SKM-1 treated with dmso at 0.1 percent for 144 hours (cell line): ENCODE measurements at regions not wholly inside any gene's neighbourhood (a gene's known extent, or its start where the extent isn't known, plus 50 kb on each side); places are given as distances from the start of the nearest gene placed in this dataset.

ENCODE experiments used
- DNase-seq: peaks from one replicate; lab custom pipeline; 2025; ENCODE audit not compliant: unreplicated experiment; lab: John Stamatoyannopoulos, UW

DNA sequence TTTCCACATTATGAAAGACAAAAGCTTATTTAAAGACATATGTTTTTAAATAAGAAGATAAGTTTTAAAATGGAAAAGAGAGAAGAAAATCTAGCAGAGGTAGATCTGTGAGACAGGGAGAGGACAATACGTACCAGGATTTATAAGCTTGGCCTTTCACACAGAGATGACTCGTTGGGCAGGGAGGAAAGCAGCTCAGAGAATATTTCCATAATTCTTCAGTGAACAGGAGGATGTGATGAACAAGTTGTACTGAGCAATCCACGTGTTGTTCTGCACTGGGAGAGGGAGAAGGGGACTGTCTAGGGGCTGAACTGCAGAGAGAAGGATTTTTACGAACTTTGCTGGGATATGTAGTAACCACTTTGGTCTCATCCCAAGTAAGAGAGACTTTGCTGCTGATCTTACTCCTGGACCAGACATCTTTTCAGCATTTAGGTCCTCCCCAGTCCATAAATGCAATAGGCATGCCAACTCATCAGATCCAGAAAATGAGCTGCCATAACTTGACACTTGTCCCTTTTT is 162.5 kb upstream of the SETBP1 start:
- no peak for DNase-seq

DNA sequence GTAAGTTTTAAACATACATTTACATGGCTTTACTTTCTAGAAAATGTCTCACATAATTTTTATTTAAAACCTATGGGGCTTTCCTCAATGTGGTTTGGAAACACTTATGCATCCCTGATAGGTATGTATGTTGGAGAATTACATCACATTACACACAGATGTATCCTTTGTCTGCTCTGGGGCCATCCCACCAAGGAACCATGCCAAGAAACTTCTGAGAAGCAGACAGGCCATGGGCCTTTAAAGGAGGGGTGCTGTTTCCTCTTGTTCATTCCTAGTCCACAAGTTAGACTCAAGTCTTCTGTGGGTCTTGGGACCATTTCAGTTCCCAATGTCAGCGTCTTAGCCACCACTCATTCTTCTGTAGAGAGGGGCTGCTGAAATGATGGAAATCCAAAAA is 162.0 kb upstream of the SETBP1 start:
- no peak for DNase-seq

DNA sequence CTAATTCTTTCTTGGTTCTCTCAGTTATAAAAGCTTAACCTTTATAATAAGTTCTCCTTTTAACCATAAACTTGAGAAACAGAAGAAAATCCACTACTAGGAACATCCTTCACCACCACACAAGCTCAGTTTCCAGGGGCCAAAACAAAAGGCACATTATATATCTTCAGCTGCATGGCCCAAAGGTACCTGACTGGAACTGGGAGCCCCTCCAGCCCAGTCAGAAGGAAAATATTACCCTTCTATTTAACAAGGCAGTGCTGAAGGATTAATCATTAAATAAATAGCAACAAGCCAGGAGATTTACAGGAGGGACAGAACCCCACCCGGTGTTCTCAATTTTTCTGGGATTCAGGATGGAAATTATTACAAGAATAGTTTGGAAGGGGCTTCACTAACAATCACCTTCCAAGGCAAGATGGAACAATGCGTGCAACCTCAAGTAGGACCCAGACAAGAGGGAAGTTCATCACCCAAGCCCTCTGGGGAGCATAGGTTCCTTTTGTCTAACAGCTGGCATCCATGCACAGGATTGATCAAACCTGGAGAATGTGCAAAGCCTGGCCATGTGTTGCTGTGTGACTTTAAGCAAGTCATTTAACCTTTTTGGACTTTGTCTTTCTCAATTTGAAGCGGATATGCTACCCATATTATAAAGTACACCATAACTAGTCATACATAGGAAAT is 159.6 kb upstream of the SETBP1 start:
- no peak for DNase-seq

DNA sequence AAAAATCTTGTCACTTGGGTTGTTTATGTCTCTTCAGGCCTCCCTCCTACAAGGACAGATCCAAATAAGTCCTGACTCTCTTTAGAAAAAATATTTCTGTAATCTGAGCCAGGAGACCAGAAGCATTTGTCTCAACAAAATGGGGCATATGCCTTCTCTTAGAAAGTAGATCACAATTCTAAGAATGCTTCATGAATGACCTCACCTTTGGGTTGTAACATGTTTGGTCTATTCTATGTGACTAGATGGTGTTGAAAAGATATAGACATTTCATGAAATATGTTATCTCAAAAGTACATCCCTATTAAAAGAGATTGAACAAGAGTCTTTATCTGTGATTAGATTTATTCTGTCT is 159.0 kb upstream of the SETBP1 start:
- no peak for DNase-seq

DNA sequence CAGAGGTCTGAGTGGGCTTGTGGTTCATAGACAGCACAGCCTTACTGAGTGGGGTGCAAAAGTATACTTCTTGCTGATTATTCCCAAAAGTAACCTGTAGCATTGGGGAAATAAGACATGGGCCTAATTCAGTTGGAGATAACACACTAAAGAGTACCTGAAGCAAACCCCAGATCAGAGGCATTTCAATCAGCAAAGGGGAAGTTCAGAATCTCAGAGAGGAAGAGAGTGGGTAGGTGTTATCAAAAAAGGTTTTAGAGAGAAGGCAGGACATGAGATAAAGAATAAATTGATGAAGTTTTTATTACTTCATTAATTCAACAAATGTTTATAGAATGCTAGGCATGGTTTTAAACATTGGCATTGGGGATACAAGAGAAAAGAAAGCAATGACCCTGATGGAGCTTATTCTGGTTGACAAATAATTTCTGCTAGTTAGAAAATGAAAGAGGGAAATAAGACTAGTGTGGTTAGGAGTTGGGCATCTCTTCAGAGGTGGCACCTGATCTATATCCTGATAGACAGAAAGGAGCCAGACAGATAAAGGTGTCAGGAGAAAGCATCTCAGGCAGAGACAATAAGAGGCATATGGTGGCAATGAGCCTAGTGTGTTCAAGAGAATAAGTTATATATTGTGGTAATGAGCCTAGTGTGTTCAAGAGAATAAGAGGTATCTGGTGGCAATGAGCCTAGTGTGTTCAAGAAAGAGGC is 153.8 kb upstream of the SETBP1 start:
- DNase-seq = no peak

DNA sequence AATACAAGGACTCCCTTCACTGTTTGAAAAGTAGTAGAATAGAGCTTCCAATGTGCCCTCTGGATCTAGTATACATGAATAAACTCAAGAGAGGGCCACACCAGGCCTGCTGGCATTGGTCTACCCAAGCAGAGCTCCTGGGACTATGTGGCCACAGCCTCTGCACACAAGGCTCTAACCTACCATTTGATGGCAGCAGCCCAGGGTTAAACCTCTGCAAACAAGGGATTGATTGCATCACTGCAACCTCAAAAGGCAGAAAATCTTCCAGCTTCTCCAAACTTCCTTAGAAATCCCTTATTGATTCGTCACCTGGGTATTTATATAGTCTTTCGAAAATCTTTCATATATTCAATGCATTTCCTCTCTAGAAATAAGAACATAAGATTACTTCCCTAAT is 147.6 kb upstream of the SETBP1 start:
- DNase-seq = no peak

DNA sequence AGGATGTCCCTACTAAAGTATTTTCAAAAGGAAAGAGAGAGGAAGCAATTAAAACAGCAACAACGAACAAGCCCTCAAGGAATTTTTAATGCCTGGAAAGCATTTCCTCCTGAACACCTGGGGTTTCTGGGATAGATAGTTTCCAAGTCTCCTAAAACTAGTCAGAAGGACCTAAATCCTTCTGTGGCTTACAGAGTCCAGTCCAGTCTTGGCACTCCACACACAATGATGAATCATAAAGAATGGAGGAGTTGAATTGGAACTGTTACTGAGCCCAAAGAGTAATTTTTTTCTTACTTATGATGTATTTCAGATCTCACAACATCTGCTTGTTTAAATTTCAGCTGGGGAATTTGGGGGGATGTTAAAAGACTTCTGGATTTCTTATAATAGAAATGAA is 144.6 kb upstream of the SETBP1 start:
- no peak for DNase-seq

DNA sequence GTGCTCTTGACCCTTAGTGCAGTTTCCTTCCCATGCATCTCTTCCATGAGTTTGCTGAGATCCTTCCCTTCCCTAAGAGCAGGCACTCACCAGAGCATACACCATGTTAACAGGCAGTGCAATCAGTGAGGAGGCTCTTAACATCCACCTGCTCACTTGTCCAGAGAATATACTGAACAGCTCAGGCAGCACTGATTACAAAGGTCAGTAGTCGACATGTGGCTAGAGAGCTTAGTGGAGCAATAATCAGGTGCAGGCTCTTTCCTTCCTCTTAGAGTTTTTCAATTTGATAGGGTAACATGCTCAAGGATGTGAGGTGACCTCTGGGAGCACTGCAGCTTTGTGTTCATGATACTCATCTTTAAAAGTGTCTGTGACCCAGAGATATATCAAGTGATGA is 144.1 kb upstream of the SETBP1 start:
- no peak for DNase-seq

DNA sequence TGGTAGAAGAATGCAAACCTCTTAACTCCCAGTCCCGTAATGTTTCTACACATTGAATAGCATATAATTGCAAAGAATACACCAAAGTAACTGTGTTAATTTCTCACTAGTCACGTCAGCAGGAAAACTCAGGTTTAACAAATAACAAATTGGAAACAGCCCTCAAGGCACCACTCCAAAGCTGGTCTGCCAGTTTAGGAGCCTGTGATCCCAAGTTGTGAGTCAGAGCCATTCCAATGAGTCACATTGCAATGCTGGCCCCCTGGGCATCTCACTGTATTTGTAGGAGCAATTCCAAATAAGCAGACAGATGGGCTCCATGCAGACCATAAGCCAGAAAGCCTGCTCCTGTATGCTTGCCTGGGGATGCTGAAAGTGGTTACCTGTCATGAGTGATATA is 143.2 kb upstream of the SETBP1 start:
- DNase-seq = no peak

DNA sequence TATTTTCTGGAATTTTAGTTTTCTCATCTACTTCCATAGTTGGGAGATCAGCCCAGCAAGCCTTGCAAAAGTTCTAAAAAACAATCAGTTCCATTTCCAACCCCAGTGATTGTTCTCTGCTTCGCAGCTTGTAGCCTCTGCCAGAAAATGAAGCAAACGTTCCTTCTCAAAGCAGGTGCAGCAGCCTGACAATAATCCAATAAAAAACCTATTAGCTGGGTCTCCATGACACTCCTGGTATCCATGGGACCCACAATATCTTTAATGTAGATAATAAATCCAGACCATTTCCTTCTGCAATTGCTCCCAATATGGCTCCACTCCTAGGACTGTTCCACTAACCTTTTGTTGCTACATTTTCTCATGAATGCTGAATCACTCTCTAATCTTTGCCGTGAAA is 140.8 kb upstream of the SETBP1 start:
- DNase-seq = no peak

DNA sequence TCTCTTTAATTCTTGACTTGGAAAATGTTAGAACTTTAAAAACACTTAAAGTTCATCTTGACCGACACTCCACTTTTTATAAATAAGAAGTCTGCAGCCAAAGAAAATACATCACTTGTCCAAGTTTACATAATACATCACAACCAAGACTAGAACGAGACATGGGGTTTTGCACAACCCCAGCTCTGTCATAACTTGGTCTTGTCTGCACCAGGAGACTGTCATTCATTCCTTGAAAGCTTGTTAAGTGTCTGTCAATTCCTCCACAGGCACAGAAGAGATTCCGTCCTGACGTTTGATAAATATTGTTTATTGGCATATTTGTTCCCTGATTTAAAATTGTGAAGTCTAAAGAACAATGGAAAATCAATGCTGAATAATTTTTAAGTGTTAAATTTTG is 139.5 kb upstream of the SETBP1 start:
- DNase-seq = no peak

DNA sequence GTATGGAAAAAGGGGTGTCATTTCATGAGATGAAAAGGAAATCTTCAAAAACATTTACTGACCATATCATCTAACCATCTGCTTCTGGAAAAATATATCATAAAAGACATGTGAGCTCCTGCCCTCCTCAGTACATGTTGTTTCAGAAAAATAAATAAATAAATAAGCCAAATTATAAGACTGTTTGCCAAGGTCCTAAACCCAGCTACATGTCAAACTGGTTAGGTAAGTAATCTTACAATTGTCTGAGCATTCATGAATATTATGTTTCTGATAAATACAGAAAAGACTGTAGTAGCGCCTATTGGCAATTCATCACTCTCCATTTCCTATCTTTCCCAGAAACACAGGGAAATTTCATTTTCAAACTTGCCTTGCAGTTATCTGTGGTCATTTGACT is 138.9 kb upstream of the SETBP1 start:
- DNase-seq = no peak

DNA sequence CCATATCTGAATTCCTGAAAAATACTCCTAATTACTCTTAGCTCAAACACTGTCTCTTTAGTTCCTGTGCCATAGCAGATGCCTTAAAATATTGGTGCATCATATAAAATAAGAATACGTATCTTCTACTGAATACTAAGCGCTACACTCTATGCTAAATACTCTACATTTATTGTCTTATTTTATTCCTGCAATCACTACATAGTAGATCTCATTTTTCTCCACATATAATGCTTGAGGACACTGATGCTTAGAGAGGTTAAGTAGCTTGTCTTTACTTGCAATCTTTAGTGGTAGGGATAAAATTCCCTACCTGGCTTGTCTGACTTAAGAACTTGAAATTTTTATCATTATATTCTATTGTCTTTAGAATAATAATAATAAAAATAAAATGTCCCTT is 137.3 kb upstream of the SETBP1 start:
- DNase-seq = no peak

DNA sequence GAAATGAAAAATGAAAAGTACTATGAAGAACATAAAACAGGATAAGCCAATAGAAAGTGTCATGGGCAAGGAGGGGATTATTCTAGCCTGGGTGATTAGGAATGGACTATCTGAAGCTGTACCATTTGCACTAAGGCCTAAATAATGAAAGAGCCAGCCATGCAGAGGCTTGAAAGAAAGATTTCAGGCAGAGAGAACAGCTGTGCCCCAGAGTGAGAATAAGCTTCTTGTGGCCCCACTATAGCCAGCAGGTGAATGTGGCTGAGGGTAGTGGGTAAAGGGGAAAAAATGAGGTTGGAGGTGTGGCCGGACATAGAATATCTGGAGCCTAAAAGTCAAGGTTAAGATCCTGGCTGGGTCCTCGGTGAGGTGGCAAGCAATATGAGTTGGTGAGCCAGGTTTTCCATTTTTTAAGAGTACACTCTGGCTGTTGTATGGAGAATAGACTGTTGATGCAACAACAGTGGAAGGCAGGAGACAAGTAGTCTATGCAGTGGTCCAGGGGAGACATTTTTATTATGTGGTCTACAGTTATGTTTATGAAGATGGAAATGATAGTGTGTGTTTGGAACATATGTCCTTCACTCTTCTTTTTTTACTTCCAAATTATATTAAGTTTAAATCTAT is 135.2 kb upstream of the SETBP1 start:
- no peak for DNase-seq

DNA sequence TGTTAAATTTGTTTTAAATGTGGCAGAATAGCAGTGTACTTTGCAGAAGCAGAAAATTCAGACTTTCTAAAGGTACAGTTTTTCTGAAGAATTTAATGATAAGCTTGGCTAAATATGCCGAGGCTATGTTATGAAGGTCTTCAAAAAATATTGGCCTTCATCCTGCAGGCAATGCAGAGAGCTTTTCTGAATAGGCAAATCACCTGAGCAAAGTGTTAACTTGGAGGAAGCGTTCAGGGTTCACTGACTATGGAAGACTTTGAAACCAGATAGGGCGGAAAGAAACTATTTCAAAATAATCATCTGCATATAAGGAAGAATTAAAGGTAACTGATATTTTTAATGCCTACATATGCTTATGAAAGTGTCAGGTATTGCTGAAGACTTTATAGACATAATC is 133.7 kb upstream of the SETBP1 start:
- no peak for DNase-seq

DNA sequence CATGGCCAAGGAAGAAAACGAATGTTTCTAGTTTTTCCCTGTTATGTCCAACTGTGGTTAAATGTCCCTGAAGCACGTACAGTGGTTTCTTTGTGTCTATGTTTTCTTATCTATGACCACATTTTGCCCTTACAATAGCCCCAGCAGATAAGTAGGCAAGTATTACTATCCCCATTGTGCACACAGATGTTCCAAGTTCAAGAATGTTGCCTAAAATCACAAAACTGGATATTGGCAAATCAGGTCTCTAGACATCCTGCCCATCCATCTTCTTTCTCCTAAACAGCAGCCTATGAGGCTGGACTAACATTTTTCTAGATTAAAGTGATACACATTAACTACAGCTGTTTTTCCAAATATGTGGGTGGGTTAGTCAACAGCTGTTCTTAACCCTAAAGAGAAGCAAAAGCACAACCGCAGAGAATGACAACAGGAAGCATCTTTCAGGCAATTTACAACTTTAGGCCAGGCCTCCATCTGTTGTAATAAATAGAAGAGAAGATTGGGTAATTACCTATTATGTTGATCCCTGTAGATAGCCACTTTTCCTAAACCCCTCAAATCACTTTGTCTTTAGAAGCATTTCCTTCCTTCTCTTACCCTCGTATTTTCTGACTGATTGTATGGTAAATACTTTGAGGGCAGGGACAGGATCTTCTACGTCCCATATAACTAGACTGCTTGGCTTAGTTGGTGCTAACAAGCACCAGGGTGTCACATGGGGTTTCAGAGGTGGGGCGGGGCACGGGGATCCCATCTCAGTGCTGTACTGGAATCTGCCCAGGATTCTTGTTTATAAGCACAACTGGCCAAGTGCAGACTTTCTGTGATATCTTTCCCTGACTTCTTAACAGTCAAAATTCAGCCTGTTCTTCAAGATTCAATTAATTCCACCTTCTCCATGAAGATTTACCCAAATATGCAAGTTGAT is 132.1 kb upstream of the SETBP1 start:
- DNase-seq = no peak

DNA sequence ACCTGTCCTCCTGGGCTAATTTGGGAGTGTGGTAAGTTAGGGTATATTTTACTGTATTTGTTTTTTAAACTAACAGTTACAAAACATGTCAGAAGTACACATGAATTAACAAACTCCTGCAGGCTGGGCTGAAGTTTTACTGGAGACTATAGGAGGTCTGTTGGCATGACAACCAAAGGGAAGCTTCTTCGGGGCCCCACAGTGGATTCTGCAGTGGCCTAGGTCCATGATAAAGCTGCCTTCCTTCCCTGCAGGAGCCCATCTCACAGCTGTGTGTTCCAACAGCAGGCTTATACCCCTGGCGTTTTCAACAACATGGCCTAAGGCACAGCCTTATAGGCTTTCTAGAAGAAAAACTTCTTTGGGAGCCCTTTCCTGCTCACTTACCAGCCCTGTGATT is 128.0 kb upstream of the SETBP1 start:
- no peak for DNase-seq

DNA sequence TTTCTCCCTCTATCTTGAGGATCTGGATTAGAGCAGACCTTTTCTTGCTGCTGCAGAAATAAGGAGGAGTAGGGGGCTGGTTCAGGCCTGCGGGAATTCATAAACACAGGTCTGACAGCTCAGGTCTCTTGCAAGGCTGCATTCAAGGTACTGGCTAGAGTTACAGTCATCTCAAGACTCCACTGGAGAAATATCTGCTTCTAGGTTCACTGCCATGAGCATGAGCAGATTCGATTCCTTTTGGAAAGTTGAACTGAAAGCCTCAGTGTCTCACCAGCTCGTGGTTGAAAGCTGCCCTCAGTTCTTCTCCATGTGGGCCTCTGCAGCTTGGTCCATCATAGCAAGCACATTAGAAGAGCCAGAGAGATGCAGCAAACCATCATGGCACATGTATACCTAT is 124.4 kb upstream of the SETBP1 start:
- DNase-seq = no peak

DNA sequence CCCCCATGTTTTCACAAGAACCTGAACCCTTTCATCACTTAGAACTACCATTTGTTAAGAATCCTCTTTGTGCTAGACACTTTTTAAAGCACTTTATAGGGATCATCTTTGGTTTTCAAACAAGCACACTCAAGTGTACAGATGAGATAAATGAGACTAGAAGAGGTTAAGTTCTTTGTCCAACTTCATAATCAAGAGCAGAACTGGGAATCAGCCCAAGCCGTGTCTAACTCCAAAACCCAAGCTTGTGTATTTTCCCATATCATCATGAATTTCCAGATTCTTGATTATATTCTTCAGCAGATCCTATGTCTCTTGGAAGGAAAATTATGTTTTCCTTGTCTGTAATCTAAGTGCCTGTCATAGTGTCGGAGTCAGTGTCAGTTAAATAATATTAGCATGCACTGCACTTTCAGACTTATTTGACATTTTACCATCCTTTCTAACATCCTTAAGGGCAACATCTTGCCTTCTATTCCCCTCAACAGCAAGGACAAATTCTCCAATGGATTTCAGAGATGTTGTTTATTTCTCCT is 123.0 kb upstream of the SETBP1 start:
- DNase-seq = no peak

DNA sequence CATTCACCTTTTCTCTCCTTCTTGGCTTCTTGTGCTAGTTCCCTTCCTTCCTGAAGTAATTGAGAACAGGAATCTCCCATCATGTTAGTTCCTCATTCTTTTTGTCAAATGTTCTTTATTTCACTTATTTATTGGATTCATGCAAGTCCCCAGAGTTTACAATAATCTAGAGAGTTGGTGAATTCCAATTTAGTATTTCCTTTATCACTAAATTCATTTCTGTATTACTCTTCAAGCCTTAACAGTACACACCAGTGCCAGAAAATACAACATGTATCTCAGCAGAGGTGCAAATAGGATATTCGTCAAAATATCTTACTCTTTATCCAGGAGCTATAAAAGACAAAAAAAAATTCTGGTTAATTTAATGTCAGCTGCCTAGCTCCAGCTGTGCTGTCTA is 121.9 kb upstream of the SETBP1 start:
- no peak for DNase-seq

DNA sequence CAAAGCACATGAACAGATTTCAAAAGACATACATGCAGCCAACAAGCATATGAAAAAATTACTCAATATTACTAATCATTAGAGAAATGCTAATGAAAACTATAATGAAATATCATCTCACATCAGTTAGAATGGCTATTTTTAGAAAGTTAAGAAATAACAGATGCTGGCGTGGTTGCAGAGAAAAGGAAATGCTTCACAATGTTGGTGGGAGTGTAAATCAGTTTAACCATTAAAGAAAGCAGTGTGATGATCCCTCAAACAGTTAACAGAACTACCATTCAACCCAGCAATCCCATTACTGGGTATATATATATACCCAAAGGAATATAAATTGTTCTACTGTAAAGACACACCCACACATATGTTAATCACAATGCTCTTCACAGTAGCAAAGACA is 117.7 kb upstream of the SETBP1 start:
- DNase-seq = no peak
